Kidney (tissue), 13 donors: ENCODE measurements at regions not wholly inside any gene's neighbourhood (a gene's known extent, or its start where the extent isn't known, plus 50 kb on each side); places are given as distances from the start of the nearest gene placed in this dataset.

ENCODE experiments used
- DNase-seq, 5 donors: peaks; one replicate each; pipeline ENCODE4 v3.0.0-alpha.2; 2013 to 2020
- FAIRE-seq: peaks from 2 replicates; lab custom pipeline; 2012; peaks lifted over from hg19 to GRCh38; lab: Jason Lieb, UNC
- H3K27ac ChIP-seq, 2 donors: one replicate each; pipeline ENCODE4 v1.7.0; 2013; ENCODE audit warnings: low read depth in 2 of 2, low read length in 2 of 2, inconsistent platforms in 1 of 2
- H3K27me3 ChIP-seq: one replicate; pipeline ENCODE4 v1.7.1; 2013; ENCODE audit warnings: low read length, inconsistent platforms; ENCODE audit not compliant: control insufficient read depth, insufficient read depth
- H3K36me3 ChIP-seq, 3 donors: one replicate each; pipeline versions ENCODE4 v1.7.0 to v1.7.1; 2013; ENCODE audit warnings: low read length in 3 of 3, control low read depth in 1 of 3, inconsistent platforms in 1 of 3; ENCODE audit not compliant: insufficient read depth in 3 of 3, control insufficient read depth in 2 of 3
- H3K4me1 ChIP-seq, 3 donors: one replicate each; pipeline versions ENCODE4 v1.7.0 to v1.7.1; 2013; ENCODE audit warnings: low read length in 3 of 3, inconsistent platforms in 1 of 3, low read depth in 1 of 3; ENCODE audit not compliant: control insufficient read depth in 2 of 3, insufficient read depth in 2 of 3
- H3K4me3 ChIP-seq, 3 donors: one replicate each; pipeline versions ENCODE4 v1.7.0 to v1.8.1; 2013; ENCODE audit warnings: low read length in 3 of 3, control low read depth in 1 of 3, inconsistent platforms in 1 of 3
- H3K9ac ChIP-seq, 3 donors: one replicate each; pipeline versions ENCODE4 v1.7.0 to v1.7.1; 2013; ENCODE audit warnings: low read length in 3 of 3, control low read depth in 1 of 3, inconsistent platforms in 1 of 3
- H3K9me3 ChIP-seq, 3 donors: one replicate each; pipeline versions ENCODE4 v1.7.0 to v1.7.1; 2013; ENCODE audit warnings: low read length in 3 of 3, control low read depth in 1 of 3, inconsistent platforms in 1 of 3; ENCODE audit not compliant: control insufficient read depth in 2 of 3, insufficient read depth in 1 of 3
- intact Hi-C: fragments of 100-400 bp; cut with DNase I; formaldehyde crosslinking; loops from one replicate; pipeline ENCODE4 v1.11.1; 2022
- TF ChIP-seq, protein P1 (sequence below): IDR thresholded peaks from 3 replicates; pipeline ENCODE4 v1.5.1; 2012; ENCODE audit warnings: mild to moderate bottlenecking, moderate library complexity, borderline replicate concordance; ENCODE audit not compliant: insufficient read depth; ENCODE audit errors: extremely low read depth
- donor health status: control.
- donor health status: control.
- donor health status: control.
- donor health status: control.
- donor health status: control.
- donor health status: DM: yes; HTN: yes; CAD: no.
- donor health status: Normal renal cell carcinoma (clear cell type).

DNA sequence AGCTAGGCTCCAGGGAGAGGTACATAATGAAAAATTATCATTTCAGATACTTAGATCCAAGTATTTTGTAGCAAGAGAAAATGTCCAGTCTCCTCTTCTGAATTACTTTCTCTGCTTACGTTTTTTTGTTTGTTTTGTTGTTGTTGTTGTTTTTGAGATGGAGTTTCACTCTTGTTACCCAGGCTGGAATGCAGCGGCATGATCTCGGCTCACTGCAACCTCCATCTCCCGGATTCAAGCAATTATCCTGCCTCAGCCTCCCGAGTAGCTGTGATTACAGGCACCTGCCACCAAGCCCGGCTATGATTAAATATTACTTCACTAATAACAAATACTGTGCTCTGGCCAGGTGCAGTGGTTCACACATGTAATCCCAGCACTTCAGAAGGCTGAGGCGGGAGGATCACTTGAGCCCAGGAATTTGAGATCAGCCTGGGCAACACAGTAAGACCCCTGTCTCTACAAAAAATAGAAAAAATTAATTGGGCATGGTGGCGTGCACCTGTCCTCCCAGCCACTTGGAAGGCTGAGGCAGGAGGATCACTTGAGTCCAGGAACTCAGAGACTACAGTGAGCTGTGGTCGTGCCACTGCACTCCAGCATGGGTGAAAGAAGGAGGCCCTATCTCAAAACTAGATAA is 155.0 kb upstream of the JARID2 start:
- no peak for FAIRE-seq
- DNase-seq = no peak
- Histone ChIP-seq H3K4me3 (no peak overlapping the region), H3K9me3 (no peaks in the 10 kb centered on the region), H3K27me3 (no peaks in the 10 kb centered on the region), H3K36me3 (no peaks in the 10 kb centered on the region), H3K27ac (no peak overlapping the region), H3K4me1 (peaks cover 0 to 11% (median 0%) of the 10 kb centered on the region in 3 donors), H3K9ac (no peak overlapping the region)
- intact Hi-C loops = no loop called here
- TF ChIP-seq, protein P1, sequence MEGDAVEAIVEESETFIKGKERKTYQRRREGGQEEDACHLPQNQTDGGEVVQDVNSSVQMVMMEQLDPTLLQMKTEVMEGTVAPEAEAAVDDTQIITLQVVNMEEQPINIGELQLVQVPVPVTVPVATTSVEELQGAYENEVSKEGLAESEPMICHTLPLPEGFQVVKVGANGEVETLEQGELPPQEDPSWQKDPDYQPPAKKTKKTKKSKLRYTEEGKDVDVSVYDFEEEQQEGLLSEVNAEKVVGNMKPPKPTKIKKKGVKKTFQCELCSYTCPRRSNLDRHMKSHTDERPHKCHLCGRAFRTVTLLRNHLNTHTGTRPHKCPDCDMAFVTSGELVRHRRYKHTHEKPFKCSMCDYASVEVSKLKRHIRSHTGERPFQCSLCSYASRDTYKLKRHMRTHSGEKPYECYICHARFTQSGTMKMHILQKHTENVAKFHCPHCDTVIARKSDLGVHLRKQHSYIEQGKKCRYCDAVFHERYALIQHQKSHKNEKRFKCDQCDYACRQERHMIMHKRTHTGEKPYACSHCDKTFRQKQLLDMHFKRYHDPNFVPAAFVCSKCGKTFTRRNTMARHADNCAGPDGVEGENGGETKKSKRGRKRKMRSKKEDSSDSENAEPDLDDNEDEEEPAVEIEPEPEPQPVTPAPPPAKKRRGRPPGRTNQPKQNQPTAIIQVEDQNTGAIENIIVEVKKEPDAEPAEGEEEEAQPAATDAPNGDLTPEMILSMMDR = no peak

DNA sequence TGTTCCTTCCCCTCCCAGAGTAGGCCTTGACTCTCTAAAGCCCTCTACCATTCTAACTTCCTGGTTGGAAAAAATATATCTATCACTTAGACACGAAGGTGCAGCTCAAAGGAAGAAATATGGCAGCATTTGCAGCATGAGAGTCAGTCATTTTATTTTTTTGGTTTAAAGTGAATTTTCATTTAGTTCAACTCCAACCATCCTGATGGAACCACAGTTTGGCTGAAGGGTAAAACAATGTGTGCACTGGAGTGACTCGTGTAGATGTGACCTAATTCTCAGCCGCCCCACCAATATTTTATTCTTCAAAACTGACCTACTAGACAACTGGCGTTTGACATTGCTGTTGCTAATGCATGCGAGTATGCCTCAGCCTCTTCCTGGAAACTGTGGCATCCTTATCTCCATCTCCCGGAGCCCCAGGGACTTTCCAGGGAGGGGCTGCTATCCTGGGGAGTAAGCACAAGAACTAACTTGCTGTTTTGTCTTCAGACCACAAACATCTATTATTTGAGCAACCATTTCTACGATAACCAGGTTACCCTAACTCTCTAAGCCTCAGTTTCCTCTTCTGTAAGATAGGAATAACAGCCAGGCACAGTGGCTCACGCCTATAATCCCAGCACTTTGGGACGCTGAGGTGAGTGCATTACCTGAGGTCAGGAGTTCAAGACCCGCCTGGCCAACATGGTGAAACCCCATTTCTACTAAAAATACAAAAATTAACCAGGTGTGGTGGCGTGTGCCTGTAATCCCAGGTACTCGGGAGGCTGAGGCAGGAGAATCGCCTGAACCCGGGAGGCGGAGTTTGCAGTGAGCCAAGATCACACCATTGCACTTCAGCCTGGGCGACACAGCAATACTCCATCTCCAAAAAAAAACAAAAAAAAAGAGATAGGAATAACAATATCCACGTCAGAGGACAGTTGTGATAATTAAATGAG is 148.7 kb upstream of the JARID2 start:
- no peak for FAIRE-seq
- no peak for DNase-seq
- TF ChIP-seq, protein P1 = no peak
- Histone ChIP-seq H3K9me3 (no peaks in the 10 kb centered on the region), H3K27ac (no peak overlapping the region), H3K4me1 (no peaks in the 10 kb centered on the region), H3K27me3 (no peaks in the 10 kb centered on the region), H3K9ac (no peak overlapping the region), H3K36me3 (no peaks in the 10 kb centered on the region), H3K4me3 (no peak overlapping the region)
- intact Hi-C loops = no loop called here

DNA sequence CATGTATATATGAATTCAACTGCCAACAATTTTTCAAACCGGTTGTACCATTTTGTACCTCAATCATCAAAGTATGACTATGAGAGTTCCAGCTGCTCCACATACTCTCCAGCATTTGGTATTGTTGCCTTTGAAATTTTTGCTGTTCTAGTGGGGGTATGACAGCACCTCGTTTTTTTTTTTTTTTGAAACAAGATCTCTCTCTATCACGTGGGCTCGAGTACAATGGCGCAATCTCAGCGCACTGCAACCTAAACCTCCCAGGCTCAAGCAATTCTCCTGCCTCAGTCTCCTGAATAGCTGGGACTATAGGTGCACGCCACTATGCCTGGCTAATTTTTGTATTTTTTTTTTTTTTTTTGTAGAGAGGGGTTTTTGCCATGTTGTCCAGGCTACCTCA is 144.7 kb upstream of the JARID2 start:
- TF ChIP-seq, protein P1 = no peak
- no peak for DNase-seq
- Histone ChIP-seq H3K27me3 (no peaks in the 10 kb centered on the region), H3K27ac (no peak overlapping the region), H3K9ac (no peak overlapping the region), H3K4me3 (no peak overlapping the region), H3K9me3 (no peaks in the 10 kb centered on the region), H3K4me1 (no peaks in the 10 kb centered on the region), H3K36me3 (no peaks in the 10 kb centered on the region)
- intact Hi-C loops = no loop called here
- FAIRE-seq = no peak
